Fibroblast of the aortic adventitia (primary cell): ENCODE measurements at regions not wholly inside any gene's neighbourhood (a gene's known extent, or its start where the extent isn't known, plus 50 kb on each side); places are given as distances from the start of the nearest gene placed in this dataset.

Experiments
- DNase-seq: peaks from one replicate; pipeline ENCODE4 v3.0.0-alpha.2; 2010; ENCODE audit warnings: low read depth
- H3K4me3 ChIP-seq: 2 replicates; pipeline ENCODE4 v1.5.1; 2011; ENCODE audit warnings: low read depth, mild to moderate bottlenecking, control low read depth, low read length, moderate library complexity
- CTCF ChIP-seq: IDR thresholded peaks from 2 replicates; pipeline ENCODE4 v1.5.1; 2011; ENCODE audit warnings: mild to moderate bottlenecking, low read length, control low read depth, inconsistent platforms; ENCODE audit not compliant: insufficient read depth

GRCh38 chr9:26261503-26262330, 583.5 kb upstream of the TUSC1 start:
- TF ChIP-seq CTCF: no peak
- no peak overlapping the region for H3K4me3 ChIP-seq
- DNase-seq: peak; percentile 79

- H3K4me3 ChIP-seq: no peak overlapping the region
- DNase-seq: peak; percentile 47
- TF ChIP-seq CTCF: no peak
Measured at GRCh38 chr9:26260238-26260637, 582.0 kb upstream of the TUSC1 start.

GRCh38 chr9:26247861-26248260, 569.6 kb upstream of the TUSC1 start:
- peak; percentile 20 for DNase-seq
- TF ChIP-seq CTCF: no peak
- no peak overlapping the region for H3K4me3 ChIP-seq

GRCh38 chr9:26244661-26245451, 566.6 kb upstream of the TUSC1 start:
- TF ChIP-seq CTCF: no peak
- no peak for DNase-seq
- H3K4me3 ChIP-seq: no peak overlapping the region

- TF ChIP-seq CTCF: no peak
- no peak overlapping the region for H3K4me3 ChIP-seq
- peak; percentile 27 for DNase-seq
Measured at GRCh38 chr9:26243726-26244125, 565.5 kb upstream of the TUSC1 start.

GRCh38 chr9:26243029-26243697, 564.9 kb upstream of the TUSC1 start:
- TF ChIP-seq CTCF: no peak
- DNase-seq: no peak

More at GRCh38 chr9:26243029-26243697, 564.9 kb upstream of the TUSC1 start:
- H3K4me3 ChIP-seq: no peak overlapping the region
